ENCODE measurements at regions not wholly inside any gene's neighbourhood (a gene's known extent, or its start where the extent isn't known, plus 50 kb on each side); places are given as distances from the start of the nearest gene placed in this dataset.

DNA sequence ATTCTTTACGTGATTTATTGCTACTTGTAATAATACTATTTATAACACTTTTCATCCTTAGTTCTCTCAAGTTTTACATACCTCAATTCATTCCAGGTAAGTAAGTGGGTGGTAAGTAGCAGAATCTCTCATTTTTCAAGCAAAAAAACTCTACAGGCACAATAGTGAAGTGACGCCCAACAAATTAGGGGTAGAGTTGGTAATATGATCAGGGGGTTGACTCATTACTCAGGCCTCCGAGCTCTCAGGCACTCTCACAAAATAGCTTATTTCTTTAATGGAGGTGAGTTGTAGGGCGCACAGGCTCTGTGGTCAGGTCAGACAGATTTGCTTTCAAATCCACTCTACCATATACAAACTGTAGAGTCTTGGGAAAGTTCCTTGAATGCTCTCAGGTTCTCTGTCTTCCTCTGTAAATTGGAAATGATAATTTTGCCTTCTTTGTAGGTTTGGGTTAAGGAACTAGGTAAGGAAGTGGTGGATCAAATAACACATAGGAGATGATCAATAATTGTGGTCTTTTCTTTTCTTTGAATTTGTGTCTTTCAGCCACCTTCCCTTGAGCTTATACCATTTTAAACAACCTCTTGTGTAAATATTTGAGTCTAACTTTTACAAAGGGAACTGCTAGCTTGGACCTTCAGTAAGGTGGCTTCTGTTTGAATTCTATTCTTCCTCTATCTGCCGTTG, 134.9 kb upstream of the LEF1 start:
- peaks cover 0 to 4% (median 0%) of the 10 kb centered on the region in 3 donors for H3K27me3 Mint-ChIP-seq (ENCODE audit: low read depth in 3 of 3)
- H3K4me1 Mint-ChIP-seq: peaks cover 4% of the 10 kb centered on the region
- no CpG with 5 or more reads among the region's 5 CpGs for WGBS (ENCODE audit: insufficient coverage)
- Histone ChIP-seq H4K20me1 (ENCODE audit: insufficient read depth, low read length) (no peaks in the 10 kb centered on the region), H3K9ac (ENCODE audit: insufficient read depth, low read length, poor library complexity, severe bottlenecking) (no peak overlapping the region), H3K27me3 (ENCODE audit: control insufficient read depth in 2 of 2, insufficient read depth in 2 of 2, low read length in 2 of 2) (no peaks in the 10 kb centered on the region), H2AFZ (ENCODE audit: insufficient read depth, low read depth, low read length, poor library complexity, severe bottlenecking) (no peak overlapping the region), H3K4me3 (replicated peaks in 1 of 3; ENCODE audit: low read depth in 2 of 3, low read length in 3 of 3) (no peak overlapping the region), H3K9me3 (replicated peaks in 1 of 2; ENCODE audit: control insufficient read depth in 1 of 2, insufficient read depth in 1 of 2, low read length in 2 of 2) (no peaks in the 10 kb centered on the region), H3K4me2 (replicated peaks; ENCODE audit: extremely low read depth, low read length, poor library complexity, severe bottlenecking) (no peak overlapping the region), H3K4me1 (ENCODE audit: control insufficient read depth in 1 of 2, insufficient read depth in 2 of 2, low read length in 2 of 2) (no peaks in the 10 kb centered on the region), H3K79me2 (ENCODE audit: insufficient read depth, low read length) (no peaks in the 10 kb centered on the region), H3K36me3 (replicated peaks in 1 of 2; ENCODE audit: control insufficient read depth in 1 of 2, insufficient read depth in 2 of 2, low read length in 2 of 2) (no peaks in the 10 kb centered on the region), H3K27ac (ENCODE audit: low read depth in 1 of 2, low read length in 2 of 2) (no peak overlapping the region)
- no peak overlapping the region for H3K27ac Mint-ChIP-seq
- intact Hi-C loops (cut with micrococcal nuclease): no loop called here
- TF ChIP-seq, protein P1, sequence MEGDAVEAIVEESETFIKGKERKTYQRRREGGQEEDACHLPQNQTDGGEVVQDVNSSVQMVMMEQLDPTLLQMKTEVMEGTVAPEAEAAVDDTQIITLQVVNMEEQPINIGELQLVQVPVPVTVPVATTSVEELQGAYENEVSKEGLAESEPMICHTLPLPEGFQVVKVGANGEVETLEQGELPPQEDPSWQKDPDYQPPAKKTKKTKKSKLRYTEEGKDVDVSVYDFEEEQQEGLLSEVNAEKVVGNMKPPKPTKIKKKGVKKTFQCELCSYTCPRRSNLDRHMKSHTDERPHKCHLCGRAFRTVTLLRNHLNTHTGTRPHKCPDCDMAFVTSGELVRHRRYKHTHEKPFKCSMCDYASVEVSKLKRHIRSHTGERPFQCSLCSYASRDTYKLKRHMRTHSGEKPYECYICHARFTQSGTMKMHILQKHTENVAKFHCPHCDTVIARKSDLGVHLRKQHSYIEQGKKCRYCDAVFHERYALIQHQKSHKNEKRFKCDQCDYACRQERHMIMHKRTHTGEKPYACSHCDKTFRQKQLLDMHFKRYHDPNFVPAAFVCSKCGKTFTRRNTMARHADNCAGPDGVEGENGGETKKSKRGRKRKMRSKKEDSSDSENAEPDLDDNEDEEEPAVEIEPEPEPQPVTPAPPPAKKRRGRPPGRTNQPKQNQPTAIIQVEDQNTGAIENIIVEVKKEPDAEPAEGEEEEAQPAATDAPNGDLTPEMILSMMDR (IDR thresholded peaks at IDR 0.05): no peak
- DNase-seq: no peak
- H3K36me3 Mint-ChIP-seq: no peaks in the 10 kb centered on the region
- no peak overlapping the region for H3K4me3 Mint-ChIP-seq
- H3K9me3 Mint-ChIP-seq: peaks cover 0 to 3% (median 1%) of the 10 kb centered on the region in 7 donors

DNA sequence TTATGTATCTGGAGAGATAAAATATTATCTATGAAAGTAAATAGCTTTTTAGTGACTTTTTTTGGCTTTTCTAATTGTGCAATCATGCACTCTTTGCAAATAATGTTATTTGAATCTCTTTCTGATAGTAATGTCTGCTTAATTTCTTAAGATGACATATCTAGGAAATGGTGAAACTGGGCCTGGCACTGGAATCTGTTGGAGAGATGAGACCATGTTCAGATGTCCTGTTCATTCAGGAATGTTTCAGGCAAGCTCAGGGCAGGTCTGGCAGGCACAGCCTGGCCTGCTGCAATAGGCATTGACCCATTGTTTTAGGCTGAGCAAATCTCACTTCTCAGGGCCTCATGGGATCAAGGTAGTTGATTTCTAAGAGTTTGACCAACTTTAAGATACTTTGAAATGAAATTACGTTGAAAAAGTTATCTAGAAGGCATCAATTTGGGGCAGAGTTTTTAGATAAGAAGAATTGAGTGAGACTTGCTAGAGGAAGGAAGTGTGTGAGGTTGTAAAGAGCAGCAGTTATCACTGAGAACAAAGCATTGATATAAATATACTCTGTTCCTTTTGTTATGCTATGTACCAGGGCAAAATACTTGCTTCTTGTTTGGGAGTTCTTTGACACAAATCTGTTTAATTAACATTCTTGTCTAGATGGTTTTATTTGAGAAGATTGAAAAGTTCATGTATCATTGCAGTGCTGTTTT, 133.0 kb upstream of the LEF1 start:
- Histone ChIP-seq H3K4me3 (replicated peaks in 1 of 3; ENCODE audit: low read depth in 2 of 3, low read length in 3 of 3) (no peak overlapping the region), H4K20me1 (ENCODE audit: insufficient read depth, low read length) (no peaks in the 10 kb centered on the region), H3K27ac (ENCODE audit: low read depth in 1 of 2, low read length in 2 of 2) (no peak overlapping the region), H3K79me2 (ENCODE audit: insufficient read depth, low read length) (no peaks in the 10 kb centered on the region), H3K4me1 (ENCODE audit: control insufficient read depth in 1 of 2, insufficient read depth in 2 of 2, low read length in 2 of 2) (no peaks in the 10 kb centered on the region), H3K36me3 (replicated peaks in 1 of 2; ENCODE audit: control insufficient read depth in 1 of 2, insufficient read depth in 2 of 2, low read length in 2 of 2) (no peaks in the 10 kb centered on the region), H3K27me3 (ENCODE audit: control insufficient read depth in 2 of 2, insufficient read depth in 2 of 2, low read length in 2 of 2) (no peaks in the 10 kb centered on the region), H3K9ac (ENCODE audit: insufficient read depth, low read length, poor library complexity, severe bottlenecking) (no peak overlapping the region), H3K4me2 (replicated peaks; ENCODE audit: extremely low read depth, low read length, poor library complexity, severe bottlenecking) (no peak overlapping the region), H2AFZ (ENCODE audit: insufficient read depth, low read depth, low read length, poor library complexity, severe bottlenecking) (no peak overlapping the region), H3K9me3 (replicated peaks in 1 of 2; ENCODE audit: control insufficient read depth in 1 of 2, insufficient read depth in 1 of 2, low read length in 2 of 2) (no peaks in the 10 kb centered on the region)
- intact Hi-C loops (cut with micrococcal nuclease): no loop called here
- Mint-ChIP-seq H3K27ac (peak overlapping the region in 1 of 7 donors; percentile 31), H3K9me3 (peaks cover 0 to 3% (median 1%) of the 10 kb centered on the region in 7 donors), H3K36me3 (no peaks in the 10 kb centered on the region), H3K4me1 (peaks cover 4% of the 10 kb centered on the region), H3K4me3 (no peak overlapping the region), H3K27me3 (ENCODE audit: low read depth in 3 of 3) (peaks cover 0 to 2% (median 0%) of the 10 kb centered on the region in 3 donors)
- no peak for DNase-seq
- TF ChIP-seq, protein P1 (IDR thresholded peaks at IDR 0.05): no peak
- no CpG with 5 or more reads among the region's 1 CpG for WGBS (ENCODE audit: insufficient coverage)
